HCT116 (cell line): ENCODE measurements at regions not wholly inside any gene's neighbourhood (a gene's known extent, or its start where the extent isn't known, plus 50 kb on each side); places are given as distances from the start of the nearest gene placed in this dataset.

ENCODE experiments used
- CTCF ChIP-seq, 3 experiments: fragments of 200-600 bp in 1 of 3; sonication (generic) in 1 of 3; IDR thresholded peaks in 2 of 3; conservative IDR thresholded peaks in 1 of 3; 2 replicates each; pipeline ENCODE4 v1.5.1; 2012 to 2017; ENCODE audit warnings: low read depth in 2 of 3, low read length in 2 of 3, antibody characterized with exemption in 1 of 3, borderline replicate concordance in 1 of 3, control low read depth in 1 of 3, mild to moderate bottlenecking in 1 of 3, mixed read lengths in 1 of 3, mixed run types in 1 of 3, moderate library complexity in 1 of 3; ENCODE audit not compliant: insufficient read depth in 1 of 3
- ELF1 ChIP-seq: IDR thresholded peaks from 2 replicates; pipeline ENCODE4 v1.6.1; 2012; ENCODE audit warnings: low read depth, borderline replicate concordance
- EZH2 ChIP-seq: fragments of 200-600 bp; sonication (generic); IDR thresholded peaks from 2 replicates; pipeline ENCODE4 v1.6.1; 2017; ENCODE audit warnings: antibody characterized with exemption, mixed run types
- EZH2phosphoT487 ChIP-seq: fragments of 200-600 bp; IDR thresholded peaks from 2 replicates; pipeline ENCODE4 v1.6.1; 2018; ENCODE audit warnings: antibody characterized with exemption, borderline replicate concordance
- MAX ChIP-seq: IDR thresholded peaks from 2 replicates; pipeline ENCODE4 v1.6.1; 2012
- POLR2A ChIP-seq: IDR thresholded peaks from 2 replicates; pipeline ENCODE4 v1.7.0; 2011; ENCODE audit warnings: borderline replicate concordance; ENCODE audit not compliant: insufficient read depth, insufficient read length; ENCODE audit errors: extremely low read depth
- POLR2AphosphoS5 ChIP-seq: IDR thresholded peaks from 2 replicates; pipeline ENCODE4 v1.6.1; 2011; ENCODE audit warnings: mild to moderate bottlenecking, low read depth, low read length, moderate library complexity
- RAD21 ChIP-seq: IDR thresholded peaks from 2 replicates; pipeline ENCODE4 v1.6.1; 2012; ENCODE audit warnings: low read depth, mild to moderate bottlenecking
- SIN3A ChIP-seq: IDR thresholded peaks from 2 replicates; pipeline ENCODE4 v1.6.1; 2012; ENCODE audit warnings: low read depth
- SP1 ChIP-seq: IDR thresholded peaks from 2 replicates; pipeline ENCODE4 v1.6.1; 2012; ENCODE audit warnings: low read depth
- ZNF274 ChIP-seq: fragments of 200-500 bp; sonication (Bioruptor generic); IDR thresholded peaks from 2 replicates; pipeline ENCODE4 v1.6.1; 2014; ENCODE audit warnings: mild to moderate bottlenecking, low read depth, low read length, inconsistent platforms
- TF ChIP-seq, protein P1 (sequence below): IDR thresholded peaks from 2 replicates; pipeline ENCODE4 v1.6.1; 2012; ENCODE audit warnings: low read depth

DNA sequence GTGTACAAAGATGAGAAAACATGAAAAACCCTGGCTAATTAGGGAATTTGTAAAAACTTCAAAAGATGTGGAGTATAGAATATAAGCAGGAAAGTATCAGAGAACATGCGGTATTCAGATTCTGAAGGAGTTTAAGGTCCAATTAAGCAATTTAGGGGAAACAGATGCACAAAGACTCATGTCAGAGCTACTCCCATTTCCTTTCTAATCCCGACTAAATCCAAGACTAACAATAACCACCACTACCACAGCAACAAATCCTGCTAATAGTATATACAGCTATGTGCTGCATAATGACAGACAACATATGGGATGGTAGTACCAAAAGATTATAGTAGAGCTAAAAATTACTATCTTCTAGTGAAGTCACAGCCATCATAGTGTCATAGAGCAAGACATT is 102.1 kb downstream of the LURAP1L start:
- TF ChIP-seq CTCF (IDR thresholded peaks at IDR 0.05 in 2 of 3, conservative IDR thresholded peaks at IDR 0.05 in 1 of 3; ENCODE audit: borderline replicate concordance in 1 of 3, insufficient read depth in 1 of 3, low read depth in 2 of 3, low read length in 2 of 3) (no peak), ZNF274 (no peak), POLR2A (no peak), POLR2AphosphoS5 (no peak), SIN3A (no peak), SP1 (no peak), EZH2phosphoT487 (no peak), MAX (no peak), ELF1 (no peak), EZH2 (no peak), RAD21 (no peak)
- TF ChIP-seq, protein P1, sequence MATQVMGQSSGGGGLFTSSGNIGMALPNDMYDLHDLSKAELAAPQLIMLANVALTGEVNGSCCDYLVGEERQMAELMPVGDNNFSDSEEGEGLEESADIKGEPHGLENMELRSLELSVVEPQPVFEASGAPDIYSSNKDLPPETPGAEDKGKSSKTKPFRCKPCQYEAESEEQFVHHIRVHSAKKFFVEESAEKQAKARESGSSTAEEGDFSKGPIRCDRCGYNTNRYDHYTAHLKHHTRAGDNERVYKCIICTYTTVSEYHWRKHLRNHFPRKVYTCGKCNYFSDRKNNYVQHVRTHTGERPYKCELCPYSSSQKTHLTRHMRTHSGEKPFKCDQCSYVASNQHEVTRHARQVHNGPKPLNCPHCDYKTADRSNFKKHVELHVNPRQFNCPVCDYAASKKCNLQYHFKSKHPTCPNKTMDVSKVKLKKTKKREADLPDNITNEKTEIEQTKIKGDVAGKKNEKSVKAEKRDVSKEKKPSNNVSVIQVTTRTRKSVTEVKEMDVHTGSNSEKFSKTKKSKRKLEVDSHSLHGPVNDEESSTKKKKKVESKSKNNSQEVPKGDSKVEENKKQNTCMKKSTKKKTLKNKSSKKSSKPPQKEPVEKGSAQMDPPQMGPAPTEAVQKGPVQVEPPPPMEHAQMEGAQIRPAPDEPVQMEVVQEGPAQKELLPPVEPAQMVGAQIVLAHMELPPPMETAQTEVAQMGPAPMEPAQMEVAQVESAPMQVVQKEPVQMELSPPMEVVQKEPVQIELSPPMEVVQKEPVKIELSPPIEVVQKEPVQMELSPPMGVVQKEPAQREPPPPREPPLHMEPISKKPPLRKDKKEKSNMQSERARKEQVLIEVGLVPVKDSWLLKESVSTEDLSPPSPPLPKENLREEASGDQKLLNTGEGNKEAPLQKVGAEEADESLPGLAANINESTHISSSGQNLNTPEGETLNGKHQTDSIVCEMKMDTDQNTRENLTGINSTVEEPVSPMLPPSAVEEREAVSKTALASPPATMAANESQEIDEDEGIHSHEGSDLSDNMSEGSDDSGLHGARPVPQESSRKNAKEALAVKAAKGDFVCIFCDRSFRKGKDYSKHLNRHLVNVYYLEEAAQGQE = no peak
